Erythroblast (primary cell): ENCODE measurements at regions not wholly inside any gene's neighbourhood (a gene's known extent, or its start where the extent isn't known, plus 50 kb on each side); places are given as distances from the start of the nearest gene placed in this dataset.

Experiments
- GATA1 ChIP-seq: IDR thresholded peaks from 2 replicates; pipeline ENCODE4 v1.6.1; 2011; ENCODE audit warnings: low read depth, mild to moderate bottlenecking, control low read depth, low read length, moderate library complexity
- POLR2A ChIP-seq: IDR thresholded peaks from 2 replicates; pipeline ENCODE4 v1.6.1; 2011; ENCODE audit warnings: mild to moderate bottlenecking, low read length

GRCh38 chr6:126461045-126461444, 121.1 kb downstream of the CENPW start:
- TF ChIP-seq POLR2A (no peak), GATA1 (no peak)
